ENCODE measurements at regions not wholly inside any gene's neighbourhood (a gene's known extent, or its start where the extent isn't known, plus 50 kb on each side); places are given as distances from the start of the nearest gene placed in this dataset.

GRCh38 chr1:234956821-234957329 lies 171.8 kb downstream of the TOMM20 start:
- no peak for TF ChIP-seq POLR2A (IDR thresholded peaks at IDR 0.05; ENCODE audit: low read length)
- TF ChIP-seq GATA1 (IDR thresholded peaks at IDR 0.05; ENCODE audit: low read depth, low read length), result no peak
